Right lobe of liver (tissue), 4 donors: ENCODE measurements at regions not wholly inside any gene's neighbourhood (a gene's known extent, or its start where the extent isn't known, plus 50 kb on each side); places are given as distances from the start of the nearest gene placed in this dataset.

Experiments used
- CTCF ChIP-seq, 4 donors: fragments of 200-600 bp in 3 of 4; fragments of 450-650 bp in 1 of 4; IDR thresholded peaks; one replicate each; pipeline versions ENCODE4 v1.5.1 to v1.8.0; 2016 to 2022; ENCODE audit warnings: antibody characterized with exemption in 4 of 4, mild to moderate bottlenecking in 2 of 4
- POLR2A ChIP-seq: fragments of 450-650 bp; IDR thresholded peaks from one replicate; pipeline ENCODE4 v1.6.1; 2017; ENCODE audit warnings: antibody characterized with exemption, mild to moderate bottlenecking
- donor health status: DM: no; HTN: no; CAD: no.
- donor health status: DM: no; HTN: no; CAD: no.
- donor health status: DM: no; HTN: yes; CAD: no.

- no peak for TF ChIP-seq CTCF (IDR thresholded peaks at IDR 0.05)
- TF ChIP-seq POLR2A = no peak
Measured at GRCh38 chr4:183390374-183390773, 54.1 kb upstream of the CDKN2AIP start.
